ENCODE measurements at regions not wholly inside any gene's neighbourhood (a gene's known extent, or its start where the extent isn't known, plus 50 kb on each side); places are given as distances from the start of the nearest gene placed in this dataset.

- ChIA-PET POLR2A (no interaction called here), CTCF (no interaction called here), RAD21 (ENCODE audit: low non-redundant PET in 1 of 2, low total read pairs in 2 of 2, uncharacterized antibody in 2 of 2, unreplicated experiment in 2 of 2) (no interaction called here)
- no peaks in the 10 kb centered on the region for H3K9me3 ChIP-seq (ENCODE audit: control insufficient read depth in 1 of 2, insufficient read depth in 1 of 2, low read depth in 1 of 2, low read length in 2 of 2)
- intact Hi-C loops (cut with micrococcal nuclease), result no loop called here
- TF ChIP-seq SP1 (IDR thresholded peaks at IDR 0.05; ENCODE audit: low read depth), result no peak
- peak; percentile 26; the same call in 1 of the 2 replicates for TF ChIP-seq FOSL1 (IDR thresholded peaks at IDR 0.05; ENCODE audit: low read depth)
- TF ChIP-seq EGR1 (IDR thresholded peaks at IDR 0.05; ENCODE audit: low read depth), result no peak
- H4K20me1 ChIP-seq (ENCODE audit: insufficient read depth), result no peaks in the 10 kb centered on the region
- no peak overlapping the region for H3K27ac ChIP-seq (ENCODE audit: low read depth, low read length)
- 0 out of 2 replicates have a peak overlapping the region, but pooled peaks have one; percentile 7 for H3K4me2 ChIP-seq (ENCODE audit: low read length)
- peaks cover 2 to 14% of the 10 kb centered on the region in 2 experiments; a peak in 2 of 4 replicates for H3K4me1 ChIP-seq (ENCODE audit: control insufficient read depth in 1 of 2, insufficient read depth in 2 of 2, low read length in 2 of 2)
- no peaks in the 10 kb centered on the region for H3K36me3 ChIP-seq (ENCODE audit: control insufficient read depth in 1 of 2, insufficient read depth in 2 of 2, low read length in 2 of 2)
- H3K9me2 ChIP-seq (ENCODE audit: insufficient read depth), result no peaks in the 10 kb centered on the region
- no TSS peak for BruUV-seq (replicated peaks)
- H3K79me2 ChIP-seq (ENCODE audit: insufficient read depth, low read length), result no peaks in the 10 kb centered on the region
- no peak overlapping the region for H3K9ac ChIP-seq (ENCODE audit: low read length)
- H3K27me3 ChIP-seq (ENCODE audit: insufficient read depth, low read length), result no peaks in the 10 kb centered on the region
- no peak overlapping the region for H2AFZ ChIP-seq (ENCODE audit: low read depth, low read length, poor library complexity, severe bottlenecking)
- H3K4me3 ChIP-seq (replicated peaks in 1 of 2; ENCODE audit: low read depth in 1 of 2, low read length in 2 of 2), result no peak overlapping the region
- no peak for ATAC-seq
- DNase-seq (ENCODE audit: low read depth, low spot score), result no peak
These were observed 91.0 kb downstream of the UNC5CL start for GRCh38 chr6:40947876-40948526.

DNA sequence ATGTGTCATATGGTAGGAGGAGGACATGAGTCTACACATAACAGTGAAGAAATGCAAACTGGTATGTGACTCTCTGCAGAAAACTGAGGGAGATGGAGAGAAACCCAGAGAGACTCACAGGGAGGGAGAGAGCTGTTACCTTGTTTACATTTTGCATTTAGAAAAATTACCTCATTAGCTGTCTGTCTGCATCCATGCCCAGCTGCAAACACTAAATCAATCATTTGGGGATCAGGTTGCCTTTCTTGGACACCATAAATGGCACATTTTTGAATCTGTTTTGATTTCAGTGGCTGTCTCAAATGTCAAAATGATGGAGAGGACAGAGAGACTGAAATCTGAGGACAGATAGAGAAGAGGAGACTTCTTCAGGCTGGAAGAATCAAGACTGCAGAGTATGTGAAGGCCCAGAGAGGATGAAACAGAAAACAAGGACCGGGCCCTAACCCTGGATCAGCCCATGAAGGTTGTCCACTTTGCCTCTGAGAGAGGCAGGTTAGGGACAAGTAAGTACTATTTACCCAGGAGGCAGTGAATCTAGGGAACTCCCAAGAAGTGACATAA lies 92.2 kb downstream of the UNC5CL start:
- BruUV-seq (replicated peaks), result no TSS peak
- H3K9me2 ChIP-seq (ENCODE audit: insufficient read depth), result no peaks in the 10 kb centered on the region
- intact Hi-C loops (cut with micrococcal nuclease), result no loop called here
- no peak overlapping the region for H2AFZ ChIP-seq (ENCODE audit: low read depth, low read length, poor library complexity, severe bottlenecking)
- no peak for DNase-seq (ENCODE audit: low read depth, low spot score)
- peaks cover 2 to 14% of the 10 kb centered on the region in 2 experiments; a peak in 2 of 4 replicates for H3K4me1 ChIP-seq (ENCODE audit: control insufficient read depth in 1 of 2, insufficient read depth in 2 of 2, low read length in 2 of 2)
- RAD21 ChIA-PET (ENCODE audit: low non-redundant PET in 1 of 2, low total read pairs in 2 of 2, uncharacterized antibody in 2 of 2, unreplicated experiment in 2 of 2), result no interaction called here
- no peaks in the 10 kb centered on the region for H3K9me3 ChIP-seq (ENCODE audit: control insufficient read depth in 1 of 2, insufficient read depth in 1 of 2, low read depth in 1 of 2, low read length in 2 of 2)
- POLR2A ChIA-PET, result no interaction called here
- CTCF ChIA-PET, result no interaction called here
- H3K79me2 ChIP-seq (ENCODE audit: insufficient read depth, low read length), result no peaks in the 10 kb centered on the region
- no peak for ATAC-seq
- H3K9ac ChIP-seq (ENCODE audit: low read length), result no peak overlapping the region
- no peak overlapping the region for H3K4me2 ChIP-seq (ENCODE audit: low read length)
- no peak overlapping the region for H3K4me3 ChIP-seq (replicated peaks in 1 of 2; ENCODE audit: low read depth in 1 of 2, low read length in 2 of 2)
- no peaks in the 10 kb centered on the region for H3K27me3 ChIP-seq (ENCODE audit: insufficient read depth, low read length)
- H3K36me3 ChIP-seq (ENCODE audit: control insufficient read depth in 1 of 2, insufficient read depth in 2 of 2, low read length in 2 of 2), result no peaks in the 10 kb centered on the region
- no peak overlapping the region for H3K27ac ChIP-seq (ENCODE audit: low read depth, low read length)
- H4K20me1 ChIP-seq (ENCODE audit: insufficient read depth), result no peaks in the 10 kb centered on the region
- TF ChIP-seq POLR2AphosphoS5 (IDR thresholded peaks at IDR 0.05; ENCODE audit: low read depth, low read length) (no peak), ATF3 (IDR thresholded peaks at IDR 0.05) (no peak), EZH2 (IDR thresholded peaks at IDR 0.05) (no peak), ZNF274 (IDR thresholded peaks at IDR 0.05; ENCODE audit: low read depth, low read length) (no peak), ZFX (IDR thresholded peaks at IDR 0.05) (no peak), YY1 (IDR thresholded peaks at IDR 0.05; ENCODE audit: extremely low read depth, insufficient replicate concordance, low read depth, low read length) (no peak), ELF1 (IDR thresholded peaks at IDR 0.05; ENCODE audit: borderline replicate concordance, low read depth) (no peak), TCF7L2 (IDR thresholded peaks at IDR 0.05; ENCODE audit: borderline replicate concordance, extremely low read depth, insufficient read depth, insufficient read length) (no peak), SRF (IDR thresholded peaks at IDR 0.05; ENCODE audit: low read depth) (no peak), EGR1 (IDR thresholded peaks at IDR 0.05; ENCODE audit: low read depth) (no peak), POLR2A (IDR thresholded peaks at IDR 0.05; ENCODE audit: borderline replicate concordance, extremely low read depth, insufficient read depth, insufficient read length) (no peak), ZBTB33 (IDR thresholded peaks at IDR 0.05; ENCODE audit: extremely low read depth, insufficient replicate concordance, low read length) (no peak), CBX3 (IDR thresholded peaks at IDR 0.05; ENCODE audit: low read depth) (no peak), CTCF (IDR thresholded peaks at IDR 0.05 in 2 of 3, conservative IDR thresholded peaks at IDR 0.05 in 1 of 3; ENCODE audit: borderline replicate concordance in 1 of 3, insufficient read depth in 1 of 3, low read depth in 2 of 3, low read length in 2 of 3) (no peak), JUND (IDR thresholded peaks at IDR 0.05) (no peak)

All from HCT116 (cell line).